ENCODE measurements at regions not wholly inside any gene's neighbourhood (a gene's known extent, or its start where the extent isn't known, plus 50 kb on each side); places are given as distances from the start of the nearest gene placed in this dataset.
"Not testable (repeated sequence)": the region's sequence is repeated elsewhere in the genome, so short reads cannot be mapped to it uniquely, and the experiment has no call there.

- intact Hi-C loops (cut with DNase I), result no loop called here
- no peak for DNase-seq (ENCODE audit: low spot score)
These were observed 385.5 kb downstream of the NDFIP2 start for GRCh38 chr13:79866436-79866835.

GRCh38 chr13:79862515-79862914 is 381.6 kb downstream of the NDFIP2 start:
- DNase-seq (ENCODE audit: low spot score), result no peak
- intact Hi-C loops (cut with DNase I), result no loop called here

- intact Hi-C loops (cut with DNase I), result no loop called here
- DNase-seq (ENCODE audit: low spot score), result no peak
These were observed 380.8 kb downstream of the NDFIP2 start for GRCh38 chr13:79861731-79862130.

- intact Hi-C loops (cut with DNase I), result no loop called here
- DNase-seq (ENCODE audit: low spot score), result no peak
These were observed 379.8 kb downstream of the NDFIP2 start for GRCh38 chr13:79860791-79861190.

- intact Hi-C loops (cut with DNase I), result no loop called here
- no peak for DNase-seq (ENCODE audit: low spot score)
These were observed 378.8 kb downstream of the NDFIP2 start for GRCh38 chr13:79859756-79860155.

- intact Hi-C loops (cut with DNase I), result no loop called here
- DNase-seq (ENCODE audit: low spot score), result no peak
These were observed 372.3 kb downstream of the NDFIP2 start for GRCh38 chr13:79853251-79853650.

GRCh38 chr13:79851318-79851717 is 370.4 kb downstream of the NDFIP2 start:
- intact Hi-C loops (cut with DNase I), result no loop called here
- DNase-seq (ENCODE audit: low spot score), result no peak

- DNase-seq (ENCODE audit: low spot score), result no peak
- intact Hi-C loops (cut with DNase I), result no loop called here
These were observed 367.1 kb downstream of the NDFIP2 start for GRCh38 chr13:79847882-79848592.

- intact Hi-C loops (cut with DNase I), result no loop called here
- no peak for DNase-seq (ENCODE audit: low spot score)
These were observed 365.4 kb downstream of the NDFIP2 start for GRCh38 chr13:79846386-79846785.

GRCh38 chr13:79837741-79838450 is 356.9 kb downstream of the NDFIP2 start:
- intact Hi-C loops (cut with DNase I), result no loop called here
- DNase-seq (ENCODE audit: low spot score), result no peak

GRCh38 chr13:79836121-79836520 is 355.2 kb downstream of the NDFIP2 start:
- intact Hi-C loops (cut with DNase I); DNase-seq (ENCODE audit: low spot score): not testable (repeated sequence)

- no peak for DNase-seq (ENCODE audit: low spot score)
- intact Hi-C loops (cut with DNase I), result no loop called here
These were observed 353.9 kb downstream of the NDFIP2 start for GRCh38 chr13:79834876-79835275.

GRCh38 chr13:79833991-79834390 is 353.0 kb downstream of the NDFIP2 start:
- no peak for DNase-seq (ENCODE audit: low spot score)
- intact Hi-C loops (cut with DNase I), result no loop called here

- DNase-seq (ENCODE audit: low spot score), result no peak
- intact Hi-C loops (cut with DNase I), result no loop called here
These were observed 350.6 kb downstream of the NDFIP2 start for GRCh38 chr13:79831556-79831955.

GRCh38 chr13:79830945-79831344 is 350.0 kb downstream of the NDFIP2 start:
- DNase-seq (ENCODE audit: low spot score), result no peak
- intact Hi-C loops (cut with DNase I), result no loop called here

GRCh38 chr13:79830426-79830825 is 349.5 kb downstream of the NDFIP2 start:
- no peak for DNase-seq (ENCODE audit: low spot score)
- intact Hi-C loops (cut with DNase I), result no loop called here

GRCh38 chr13:79829880-79830279 is 348.9 kb downstream of the NDFIP2 start:
- no peak for DNase-seq (ENCODE audit: low spot score)
- intact Hi-C loops (cut with DNase I), result no loop called here

GRCh38 chr13:79825959-79826358 is 345.0 kb downstream of the NDFIP2 start:
- intact Hi-C loops (cut with DNase I), result no loop called here
- no peak for DNase-seq (ENCODE audit: low spot score)

- intact Hi-C loops (cut with DNase I), result no loop called here
- DNase-seq (ENCODE audit: low spot score), result no peak
These were observed 334.1 kb downstream of the NDFIP2 start for GRCh38 chr13:79815041-79815440.

- DNase-seq (ENCODE audit: low spot score), result no peak
- intact Hi-C loops (cut with DNase I), result no loop called here
These were observed 331.3 kb downstream of the NDFIP2 start for GRCh38 chr13:79812070-79812850.

GRCh38 chr13:79811170-79811569 is 330.2 kb downstream of the NDFIP2 start:
- no peak for DNase-seq (ENCODE audit: low spot score)
- intact Hi-C loops (cut with DNase I), result no loop called here

All from cardiac septum (tissue), 1 donor.